HG02885 (cell line): ENCODE measurements at regions not wholly inside any gene's neighbourhood (a gene's known extent, or its start where the extent isn't known, plus 50 kb on each side); places are given as distances from the start of the nearest gene placed in this dataset.
"Not testable (repeated sequence)": the region's sequence is repeated elsewhere in the genome, so short reads cannot be mapped to it uniquely, and the experiment has no call there.

Experiments used
- ATAC-seq: cut with Tn5 transposase; IDR thresholded peaks from one replicate; pipeline ENCODE4 v1.9.1; 2021; ENCODE audit warnings: mild to moderate bottlenecking; ENCODE audit not compliant: unreplicated experiment, poor library complexity

DNA sequence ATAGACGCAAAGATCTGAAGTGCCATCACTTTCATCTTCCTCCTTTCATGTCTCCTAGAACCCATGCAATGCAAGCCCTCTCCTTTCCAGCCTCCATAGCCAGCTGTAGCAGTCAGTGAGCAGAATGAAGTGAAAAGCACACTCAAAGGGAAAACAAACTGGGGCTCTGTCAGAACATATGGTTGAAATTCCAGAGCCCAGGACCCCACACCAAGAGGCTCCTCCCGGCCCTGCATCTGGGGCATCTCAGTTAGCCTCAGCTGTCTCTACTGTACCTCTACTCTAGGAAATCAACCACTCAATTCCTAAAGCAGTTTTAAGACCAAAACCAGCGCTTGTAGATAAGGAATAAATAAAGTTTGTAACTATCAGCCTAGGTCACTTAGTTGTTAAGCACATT lies 73.8 kb upstream of the P3H2 start:
- no peak for ATAC-seq

GRCh38 chr3:190193210-190193609 lies 72.5 kb upstream of the P3H2 start:
- ATAC-seq, result no peak

DNA sequence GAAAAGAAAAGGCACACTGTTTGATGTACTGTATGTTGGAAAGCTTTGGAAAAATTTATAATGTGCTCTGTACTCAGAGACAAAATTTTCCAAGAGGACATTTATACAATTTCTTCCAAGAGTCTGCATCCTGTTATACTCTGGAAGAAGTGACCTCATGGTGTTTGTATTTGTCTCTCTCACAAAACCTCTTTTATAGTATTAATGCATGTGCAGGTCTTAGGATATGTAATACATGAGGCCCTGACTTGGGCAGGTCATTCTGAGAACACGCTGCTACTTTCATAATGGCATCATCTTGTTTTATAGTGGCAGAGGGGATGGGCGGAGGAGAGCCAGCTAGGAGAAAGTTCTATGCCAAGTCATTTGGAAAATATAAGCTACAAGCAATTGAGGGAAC lies 72.0 kb upstream of the P3H2 start:
- no peak for ATAC-seq

DNA sequence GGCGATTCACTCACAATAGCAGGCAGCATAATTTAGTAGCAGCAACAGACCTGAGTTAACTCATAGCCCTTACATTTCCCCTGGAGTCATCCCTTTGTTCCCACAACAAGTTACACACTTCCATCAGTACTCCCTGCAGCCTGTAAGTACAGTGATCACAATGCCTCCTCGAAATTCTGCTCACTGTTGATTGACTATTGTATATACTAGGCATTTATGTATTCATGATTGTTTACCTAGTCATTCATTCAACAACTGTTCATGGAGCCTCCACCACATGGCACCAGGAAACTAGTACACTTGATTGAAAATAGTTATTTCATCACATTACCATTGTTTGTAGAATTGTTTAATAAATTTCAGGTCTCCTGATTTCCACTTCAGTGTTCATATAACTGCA lies 71.4 kb upstream of the P3H2 start:
- ATAC-seq, result no peak

DNA sequence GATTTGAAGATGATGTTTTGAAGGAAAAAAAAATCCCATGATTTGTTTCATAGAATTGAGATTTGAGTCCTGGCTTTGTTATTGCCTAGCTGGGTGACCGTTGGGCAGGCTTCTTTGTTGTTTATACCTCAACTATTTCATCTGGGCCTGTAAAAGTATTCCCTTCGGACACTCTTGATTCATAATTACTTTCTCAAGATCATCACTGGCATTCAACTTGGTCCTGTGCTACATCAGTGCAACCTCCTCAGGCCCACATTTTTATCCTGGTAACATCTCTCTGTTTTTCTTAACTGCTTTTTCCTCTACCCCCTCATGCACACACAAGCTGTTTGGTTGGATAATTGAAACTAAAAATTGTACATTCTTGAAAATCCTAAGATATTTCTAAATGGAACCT lies 67.5 kb upstream of the P3H2 start:
- ATAC-seq, result no peak

DNA sequence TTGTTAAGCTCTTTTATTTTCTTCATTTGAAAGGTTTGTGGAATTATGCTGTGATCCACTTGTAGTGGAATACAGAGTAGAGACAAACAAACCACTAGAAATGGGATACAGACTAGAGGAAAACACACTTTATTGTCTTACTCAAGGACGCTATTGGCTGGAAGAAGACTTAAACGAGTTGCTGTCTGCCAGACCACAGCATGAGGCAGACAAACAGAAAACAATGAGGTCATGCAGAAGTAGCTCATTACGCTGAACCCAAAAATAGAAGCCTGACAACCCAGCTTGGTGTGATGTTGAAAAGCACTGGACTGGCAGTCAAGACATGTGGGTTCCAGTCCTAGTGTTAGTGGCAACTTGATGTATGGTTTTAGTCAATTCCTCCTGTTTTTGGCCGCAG lies 62.4 kb upstream of the P3H2 start:
- ATAC-seq, result no peak

DNA sequence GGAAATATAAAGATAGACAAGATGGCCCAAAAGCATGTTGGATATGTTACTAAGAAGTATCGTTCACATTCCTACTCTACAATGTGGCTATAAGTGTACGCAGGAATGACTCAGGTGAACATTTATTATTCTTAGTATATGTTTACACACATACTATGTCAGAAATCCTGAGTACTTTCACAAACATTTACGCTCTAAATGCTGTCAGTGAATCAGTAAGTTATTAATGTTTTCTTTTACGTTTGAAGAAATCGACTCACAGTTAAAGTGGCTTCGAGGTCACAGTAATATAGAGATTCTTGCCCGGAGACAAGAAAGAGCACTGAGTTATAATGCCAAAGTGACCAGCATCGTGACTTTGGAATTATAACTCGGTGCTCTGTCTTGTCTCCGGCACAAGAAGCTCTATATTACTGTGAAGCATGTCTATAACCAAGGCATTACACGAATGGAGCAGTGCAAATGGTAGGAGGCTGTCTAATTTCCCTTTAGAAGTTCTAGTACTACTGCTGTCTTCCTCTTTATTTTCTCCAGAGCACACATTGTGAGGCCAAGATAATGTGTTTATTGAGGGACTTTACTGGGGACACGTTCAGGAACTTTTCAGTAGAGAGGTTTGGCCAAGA lies 61.8 kb upstream of the P3H2 start:
- no peak for ATAC-seq

- no peak for ATAC-seq
These were observed 59.6 kb upstream of the P3H2 start for GRCh38 chr3:190180268-190180667.

- no peak for ATAC-seq
These were observed 58.1 kb upstream of the P3H2 start for GRCh38 chr3:190178779-190179178.

GRCh38 chr3:190176933-190177525 lies 56.3 kb upstream of the P3H2 start:
- ATAC-seq, result not testable (repeated sequence)

DNA sequence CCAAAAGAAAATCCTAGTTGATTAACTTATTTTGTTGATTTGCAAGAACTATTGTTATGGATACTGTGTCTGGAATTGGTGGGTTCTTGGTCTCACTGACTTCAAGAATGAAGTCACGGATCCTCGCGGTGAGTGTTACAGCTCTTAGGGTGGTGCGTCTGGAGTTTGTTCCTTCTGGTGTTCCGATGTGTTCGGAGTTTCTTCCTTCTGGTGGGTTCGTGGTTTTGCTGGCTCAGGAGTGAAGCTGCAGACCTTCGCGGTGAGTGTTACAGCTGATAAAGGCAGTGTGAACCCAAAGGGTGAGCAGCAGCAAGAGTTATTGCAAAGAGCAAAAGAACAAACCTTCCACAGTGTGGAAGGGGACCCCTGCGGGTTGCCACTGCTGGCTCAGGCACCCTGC lies 55.4 kb upstream of the P3H2 start:
- ATAC-seq, result not testable (repeated sequence)

- no peak for ATAC-seq
These were observed 54.8 kb upstream of the P3H2 start for GRCh38 chr3:190175490-190175889.

DNA sequence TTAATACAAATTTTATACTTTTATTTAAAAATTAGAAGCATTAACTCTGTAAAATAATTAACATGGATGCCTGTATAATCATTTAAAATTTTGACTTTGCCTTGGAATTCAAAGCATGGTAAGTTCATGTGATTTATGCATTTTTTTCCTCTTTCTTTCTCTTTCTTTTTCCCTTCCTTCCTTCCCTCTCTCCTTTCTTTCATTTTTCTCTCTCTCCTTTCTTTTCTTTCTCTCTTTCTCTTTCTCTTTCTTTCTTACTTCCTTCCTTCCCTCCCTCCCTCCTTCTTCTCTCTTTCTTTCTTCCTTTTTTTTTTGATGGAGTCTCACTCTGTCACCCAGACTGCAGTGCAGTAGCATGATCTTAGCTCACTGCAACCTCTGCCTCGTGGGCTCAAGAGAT lies 53.8 kb upstream of the P3H2 start:
- no peak for ATAC-seq

DNA sequence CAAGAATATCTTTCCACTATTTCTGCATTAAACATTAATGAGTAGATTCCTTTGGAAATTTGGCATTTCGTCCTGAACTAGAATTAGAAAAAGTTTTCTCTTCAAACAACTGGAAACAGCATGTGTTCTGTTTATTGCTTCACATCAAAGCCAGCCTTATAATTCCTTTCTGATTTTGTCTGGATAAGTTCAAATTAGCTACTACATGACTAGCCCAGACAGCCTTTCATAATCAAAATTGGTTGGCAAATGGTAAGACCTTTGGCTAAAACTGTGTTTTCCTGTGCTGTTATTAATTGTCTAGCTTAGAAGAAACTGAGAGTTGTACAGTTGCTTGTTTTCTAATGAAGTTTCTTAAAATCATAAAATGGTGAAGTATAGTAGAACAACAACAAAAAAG lies 52.7 kb upstream of the P3H2 start:
- ATAC-seq, result no peak

DNA sequence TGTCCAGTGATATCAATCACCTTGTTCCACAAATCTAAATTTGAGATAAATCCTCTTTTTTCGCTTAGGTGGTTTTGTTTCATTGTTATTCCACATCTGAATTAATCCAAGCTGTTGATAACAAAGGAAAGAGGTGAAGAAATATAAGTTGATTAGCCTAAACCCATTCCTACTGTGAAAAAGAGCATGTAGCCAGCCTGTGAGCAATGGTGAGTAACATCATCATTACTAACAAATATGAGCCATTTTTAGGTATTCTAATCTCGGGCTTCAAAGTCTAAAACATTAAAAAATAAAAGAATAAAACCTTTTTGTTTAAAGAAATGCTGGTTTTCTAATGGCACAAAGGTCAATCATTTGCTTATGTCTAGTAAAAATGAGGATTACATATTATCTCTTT lies 52.1 kb upstream of the P3H2 start:
- ATAC-seq, result no peak
